ENCODE measurements at regions not wholly inside any gene's neighbourhood (a gene's known extent, or its start where the extent isn't known, plus 50 kb on each side); places are given as distances from the start of the nearest gene placed in this dataset.
"Not testable (repeated sequence)": the region's sequence is repeated elsewhere in the genome, so short reads cannot be mapped to it uniquely, and the experiment has no call there.

- Histone ChIP-seq H3K4me2 (no peak overlapping the region), H3K4me1 (ENCODE audit: insufficient read depth) (no peaks in the 10 kb centered on the region), H3K79me2 (replicated peaks; ENCODE audit: insufficient read depth) (no peaks in the 10 kb centered on the region), H2AFZ (no peak overlapping the region), H3K4me3 (no peak overlapping the region), H3K27me3 (ENCODE audit: insufficient read depth) (no peaks in the 10 kb centered on the region), H4K20me1 (replicated peaks; ENCODE audit: insufficient read depth) (no peaks in the 10 kb centered on the region), H3K27ac (ENCODE audit: low read depth) (no peak overlapping the region), H3F3A (replicated peaks; ENCODE audit: low read depth) (no peaks in the 10 kb centered on the region), H3K9me2 (ENCODE audit: insufficient read depth) (no peaks in the 10 kb centered on the region), H3K36me3 (ENCODE audit: insufficient read depth) (peaks cover 6% of the 10 kb centered on the region; the same call in 1 of the 2 replicates)
- TF ChIP-seq ZNF462 (CRISPR knock-in tag; IDR thresholded peaks at IDR 0.05), result no peak
- no peak for TF ChIP-seq POLR2AphosphoS5 (IDR thresholded peaks at IDR 0.05; ENCODE audit: low read depth)
- no peak for TF ChIP-seq JUNB (IDR thresholded peaks at IDR 0.05; ENCODE audit: unreplicated experiment)
- no peak for TF ChIP-seq EZH2 (IDR thresholded peaks at IDR 0.05; ENCODE audit: low read depth, unreplicated experiment)
- TF ChIP-seq CREB1 (CRISPR knock-in tag; IDR thresholded peaks at IDR 0.05; ENCODE audit: low read depth), result no peak
- H3K9me3 Mint-ChIP-seq, result peaks cover 52% of the 10 kb centered on the region
- no peaks in the 10 kb centered on the region for H3K27me3 Mint-ChIP-seq (ENCODE audit: insufficient read depth, low read depth, poor library complexity)
- ATAC-seq (no peak), DNase-seq (ENCODE audit: low spot score) (no peak)
- H3K36me3 Mint-ChIP-seq (ENCODE audit: low read depth), result peaks cover 3% of the 10 kb centered on the region; the same call in 1 of the 3 replicates
- H3K4me3 Mint-ChIP-seq, result no peak overlapping the region
- no peak overlapping the region for H3K27ac Mint-ChIP-seq
- peaks cover 22% of the 10 kb centered on the region for H3K4me1 Mint-ChIP-seq
Measured at GRCh38 chr16:7231762-7232161, 100.9 kb upstream of the RBFOX1 start.

GRCh38 chr16:7229433-7230218 lies 103.0 kb upstream of the RBFOX1 start:
- not testable (repeated sequence) for H3K4me3 Mint-ChIP-seq; H3K4me1 ChIP-seq (ENCODE audit: insufficient read depth); H3F3A ChIP-seq (replicated peaks; ENCODE audit: low read depth); H3K27me3 ChIP-seq (ENCODE audit: insufficient read depth); H3K4me2 ChIP-seq; H3K36me3 ChIP-seq (ENCODE audit: insufficient read depth); H4K20me1 ChIP-seq (replicated peaks; ENCODE audit: insufficient read depth); ATAC-seq; H3K36me3 Mint-ChIP-seq (ENCODE audit: low read depth); H3K27me3 Mint-ChIP-seq (ENCODE audit: insufficient read depth, low read depth, poor library complexity); H3K27ac ChIP-seq (ENCODE audit: low read depth); DNase-seq (ENCODE audit: low spot score); H2AFZ ChIP-seq; H3K79me2 ChIP-seq (replicated peaks; ENCODE audit: insufficient read depth); H3K27ac Mint-ChIP-seq; H3K4me3 ChIP-seq; H3K9me2 ChIP-seq (ENCODE audit: insufficient read depth)
- Mint-ChIP-seq H3K9me3 (peaks cover 58% of the 10 kb centered on the region), H3K4me1 (peaks cover 25% of the 10 kb centered on the region)
